ENCODE measurements at regions not wholly inside any gene's neighbourhood (a gene's known extent, or its start where the extent isn't known, plus 50 kb on each side); places are given as distances from the start of the nearest gene placed in this dataset.

GRCh38 chr5:51095486-51095885 lies 287.8 kb upstream of the ISL1 start:
- TF ChIP-seq GATA2 (IDR thresholded peaks at IDR 0.05; ENCODE audit: low read depth, low read length) (no peak), GATA3 (IDR thresholded peaks at IDR 0.05; ENCODE audit: low read depth, low read length) (no peak)

Measured in SH-SY5Y (cell line).